SK-N-SH (cell line): ENCODE measurements at regions not wholly inside any gene's neighbourhood (a gene's known extent, or its start where the extent isn't known, plus 50 kb on each side); places are given as distances from the start of the nearest gene placed in this dataset.

Experiments used
- CTCF ChIA-PET: fragments of 300-600, 350-600 bp; formaldehyde crosslinking; extraction: SDS; loops from one replicate; lab custom pipeline; 2021; lab: Yijun Ruan, JAX
- POLR2A ChIA-PET: fragments of 350-600 bp; sonication (Branson Sonifier 250); formaldehyde crosslinking; extraction: SDS; loops from one replicate; lab custom pipeline; 2020; ENCODE audit warnings: antibody characterized with exemption, inconsistent platforms; lab: Yijun Ruan, JAX
- DNase-seq: peaks from one replicate; pipeline ENCODE4 v3.0.0; 2012
- H2AFZ ChIP-seq: fragments of 200-600 bp; sonication (generic); 2 replicates; pipeline ENCODE4 v1.8.1; 2016; ENCODE audit warnings: antibody characterized with exemption, mild to moderate bottlenecking, low read depth
- H3F3A ChIP-seq: fragments of 200-600 bp; sonication (generic); replicated peaks from 2 replicates; pipeline ENCODE3; 2016; ENCODE audit warnings: antibody characterized with exemption, mild to moderate bottlenecking; ENCODE audit not compliant: insufficient read depth
- H3K27ac ChIP-seq, 2 experiments: fragments of 200-500 bp in 1 of 2; fragments of 200-600 bp in 1 of 2; sonication (Bioruptor generic) in 1 of 2; sonication (generic), shearing (Covaris generic) in 1 of 2; 2 replicates each; pipeline versions ENCODE4 v1.5.1 to v1.6.1; 2014 to 2016; ENCODE audit warnings: low read depth in 2 of 2, inconsistent platforms in 1 of 2, low read length in 1 of 2, mild to moderate bottlenecking in 1 of 2, mixed read lengths in 1 of 2
- H3K27me3 ChIP-seq: fragments of 200-600 bp; sonication (generic), shearing (Covaris generic); 2 replicates; pipeline ENCODE4 v1.6.1; 2016; ENCODE audit warnings: mixed run types; ENCODE audit not compliant: insufficient read depth
- H3K36me3 ChIP-seq, 2 experiments: fragments of 200-500 bp in 1 of 2; fragments of 200-600 bp in 1 of 2; sonication (Bioruptor generic) in 1 of 2; sonication (generic) in 1 of 2; replicated peaks in 1 of 2; 2 replicates each; pipeline versions ENCODE3 to v1.5.1; 2014 to 2016; ENCODE audit warnings: low read length in 1 of 2, mild to moderate bottlenecking in 1 of 2; ENCODE audit not compliant: insufficient read depth in 2 of 2, control insufficient read depth in 1 of 2
- H3K4me1 ChIP-seq, 2 experiments: fragments of 200-500 bp in 1 of 2; fragments of 200-600 bp in 1 of 2; sonication (Bioruptor generic) in 1 of 2; sonication (generic), shearing (Covaris generic) in 1 of 2; 2 replicates each; pipeline versions ENCODE4 v1.5.1 to v1.6.1; 2014 to 2016; ENCODE audit warnings: low read depth in 1 of 2, low read length in 1 of 2, mixed run types in 1 of 2; ENCODE audit not compliant: insufficient read depth in 2 of 2, control insufficient read depth in 1 of 2
- H3K4me2 ChIP-seq: fragments of 200-600 bp; sonication (generic), shearing (Covaris generic); 2 replicates; pipeline ENCODE4 v1.6.1; 2017; ENCODE audit warnings: mixed run types
- H3K4me3 ChIP-seq, 2 experiments: fragments of 200-500 bp in 1 of 2; fragments of 200-600 bp in 1 of 2; sonication (Bioruptor generic) in 1 of 2; sonication (generic), shearing (Covaris generic) in 1 of 2; 2 replicates each; pipeline versions ENCODE4 v1.5.1 to v1.8.1; 2014 to 2016; ENCODE audit warnings: low read depth in 2 of 2, inconsistent platforms in 1 of 2, low read length in 1 of 2, mild to moderate bottlenecking in 1 of 2, mixed read lengths in 1 of 2, moderate library complexity in 1 of 2
- H3K79me2 ChIP-seq: fragments of 200-600 bp; sonication (generic); 2 replicates; pipeline ENCODE4 v1.8.1; 2017; ENCODE audit warnings: mild to moderate bottlenecking; ENCODE audit not compliant: insufficient read depth
- H3K9ac ChIP-seq: fragments of 200-600 bp; sonication (generic); 2 replicates; pipeline ENCODE4 v1.6.1; 2017; ENCODE audit warnings: mixed run types
- H3K9me2 ChIP-seq: fragments of 200-600 bp; sonication (generic); 2 replicates; pipeline ENCODE4 v1.6.1; 2017; ENCODE audit warnings: mixed run types
- H3K9me3 ChIP-seq: fragments of 200-600 bp; sonication (generic); 2 replicates; pipeline ENCODE4 v1.6.1; 2017; ENCODE audit warnings: mixed run types, mild to moderate bottlenecking, moderate library complexity
- H4K20me1 ChIP-seq: fragments of 200-600 bp; sonication (generic); 2 replicates; pipeline ENCODE4 v1.6.1; 2017; ENCODE audit warnings: mild to moderate bottlenecking, mixed run types; ENCODE audit not compliant: insufficient read depth
- CHD2 ChIP-seq: fragments of 150-350 bp; IDR thresholded peaks from 2 replicates; pipeline ENCODE4 v1.6.1; 2018; ENCODE audit warnings: low read length; ENCODE audit not compliant: partially characterized antibody
- EP300 ChIP-seq, 2 experiments: IDR thresholded peaks; 2 replicates each; pipeline versions ENCODE4 v1.4.0 to v1.6.1; 2012; ENCODE audit warnings: borderline replicate concordance in 1 of 2, low read depth in 1 of 2, low read length in 1 of 2
- EZH2phosphoT487 ChIP-seq: fragments of 200-600 bp; sonication (generic); IDR thresholded peaks from 2 replicates; pipeline ENCODE4 v1.6.1; 2017; ENCODE audit warnings: low read depth, mixed run types, mild to moderate bottlenecking, antibody characterized with exemption, moderate library complexity, borderline replicate concordance
- FOSL2 ChIP-seq: IDR thresholded peaks from 2 replicates; pipeline ENCODE4 v1.4.0; 2012; ENCODE audit warnings: low read depth, mild to moderate bottlenecking, moderate library complexity, borderline replicate concordance
- GABPA ChIP-seq: IDR thresholded peaks from 2 replicates; pipeline ENCODE4 v1.4.0; 2012; ENCODE audit warnings: low read depth, mild to moderate bottlenecking
- GATA2 ChIP-seq: sonication (generic); formaldehyde crosslinking; IDR thresholded peaks from 2 replicates; pipeline ENCODE4 v1.5.0; 2020; ENCODE audit warnings: mild to moderate bottlenecking, missing genetic modification reagents
- MEF2A ChIP-seq: IDR thresholded peaks from 2 replicates; pipeline ENCODE4 v1.4.0; 2012; ENCODE audit warnings: low read depth, borderline replicate concordance
- MXI1 ChIP-seq: IDR thresholded peaks from 2 replicates; pipeline ENCODE4 v1.6.1; 2012; ENCODE audit warnings: mild to moderate bottlenecking, low read depth, low read length, improper control_type of control experiment
- POLR2AphosphoS5 ChIP-seq: IDR thresholded peaks from 2 replicates; pipeline ENCODE4 v1.6.1; 2012; ENCODE audit warnings: low read depth, low read length
- RAD21 ChIP-seq: IDR thresholded peaks from 2 replicates; pipeline ENCODE4 v1.6.1; 2012; ENCODE audit warnings: mild to moderate bottlenecking, low read length
- RCOR1 ChIP-seq: fragments of 150-350 bp; IDR thresholded peaks from 2 replicates; pipeline ENCODE4 v1.6.1; 2017; ENCODE audit warnings: antibody characterized with exemption, low read length
- RFX5 ChIP-seq: IDR thresholded peaks from 2 replicates; pipeline ENCODE4 v1.6.1; 2012; ENCODE audit warnings: mild to moderate bottlenecking, improper control_type of control experiment, low read length
- SIN3A ChIP-seq: IDR thresholded peaks from 2 replicates; pipeline ENCODE4 v1.6.1; 2012; ENCODE audit warnings: low read depth, mild to moderate bottlenecking, low read length, moderate library complexity, borderline replicate concordance
- SMC3 ChIP-seq: IDR thresholded peaks from 2 replicates; pipeline ENCODE4 v1.6.1; 2012; ENCODE audit warnings: low read depth, low read length, improper control_type of control experiment
- TCF12 ChIP-seq: IDR thresholded peaks from 2 replicates; pipeline ENCODE4 v1.4.0; 2012
- TEAD4 ChIP-seq: IDR thresholded peaks from 2 replicates; pipeline ENCODE4 v1.4.0; 2012; ENCODE audit warnings: mild to moderate bottlenecking, borderline replicate concordance; ENCODE audit not compliant: insufficient read depth
- YY1 ChIP-seq: IDR thresholded peaks from 2 replicates; pipeline ENCODE4 v1.4.0; 2012; ENCODE audit warnings: low read depth, mild to moderate bottlenecking
- WGBS: methylation state at CpG from one replicate; pipeline ENCODE4 v1.1.6; 2017; ENCODE audit warnings: low lambda C conversion rate; 5-methylcytosine and 5-hydroxymethylcytosine counted together
- TF ChIP-seq, protein P1 (sequence below): IDR thresholded peaks from 2 replicates; pipeline ENCODE4; 2012
- TF ChIP-seq, protein P2 (sequence below): fragments of 150-350 bp; IDR thresholded peaks from 2 replicates; pipeline ENCODE4 v1.6.1; 2017; ENCODE audit warnings: antibody characterized with exemption, low read length, low read depth, borderline replicate concordance
- TF ChIP-seq, protein P3 (sequence below): fragments of 150-350 bp; IDR thresholded peaks from 2 replicates; pipeline ENCODE4 v1.6.1; 2016; ENCODE audit warnings: mild to moderate bottlenecking, low read depth, low read length
- TF ChIP-seq, protein P4 (sequence below): IDR thresholded peaks from 2 replicates; pipeline ENCODE4 v1.6.1; 2012; ENCODE audit warnings: mild to moderate bottlenecking, low read depth, low read length, moderate library complexity

DNA sequence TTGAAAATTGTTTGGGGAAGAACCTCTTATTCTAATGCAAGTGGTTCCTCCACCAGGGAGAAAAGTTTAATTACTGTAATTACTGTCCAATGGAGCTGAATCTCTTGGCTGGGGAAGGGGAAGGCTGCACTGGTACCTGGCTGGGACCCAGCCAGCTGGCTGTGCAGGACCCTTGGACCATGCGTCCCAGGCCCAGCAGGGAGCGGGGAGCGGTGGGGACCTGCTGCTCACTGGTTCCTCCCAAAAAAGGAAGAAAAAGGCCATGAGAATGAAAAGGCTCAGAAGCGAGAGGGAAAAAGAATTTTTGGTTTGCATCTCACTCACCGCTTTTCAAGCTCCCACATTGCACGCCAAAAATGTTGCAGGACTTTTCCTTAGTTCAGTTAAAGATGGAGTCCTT is 333.5 kb downstream of the FAM47B start:
- no peak for DNase-seq
- no peaks in the 10 kb centered on the region for H4K20me1 ChIP-seq
- H3K79me2 ChIP-seq, result no peaks in the 10 kb centered on the region
- ChIA-PET POLR2A (no interaction called here), CTCF (no interaction called here)
- H3K9me3 ChIP-seq, result no peaks in the 10 kb centered on the region
- H3K36me3 ChIP-seq, result no peaks in the 10 kb centered on the region
- WGBS, result 3% methylated on average over 6 of the region's 6 CpGs
- no peaks in the 10 kb centered on the region for H3K9me2 ChIP-seq
- H3F3A ChIP-seq, result no peaks in the 10 kb centered on the region
- no peak overlapping the region for H3K4me3 ChIP-seq
- no peak overlapping the region for H3K27ac ChIP-seq
- no peak overlapping the region for H2AFZ ChIP-seq
- no peaks in the 10 kb centered on the region for H3K4me1 ChIP-seq
- no peaks in the 10 kb centered on the region for H3K27me3 ChIP-seq
- no peak overlapping the region for H3K9ac ChIP-seq
- no peak for TF ChIP-seq TCF12
- no peak for TF ChIP-seq YY1
- no peak for TF ChIP-seq SIN3A
- TF ChIP-seq MXI1, result no peak
- TF ChIP-seq EZH2phosphoT487, result no peak
- TF ChIP-seq RAD21, result no peak
- TF ChIP-seq MEF2A, result no peak
- TF ChIP-seq, all 33 proteins: peak for 0
- H3K4me2 ChIP-seq, result no peak overlapping the region

DNA sequence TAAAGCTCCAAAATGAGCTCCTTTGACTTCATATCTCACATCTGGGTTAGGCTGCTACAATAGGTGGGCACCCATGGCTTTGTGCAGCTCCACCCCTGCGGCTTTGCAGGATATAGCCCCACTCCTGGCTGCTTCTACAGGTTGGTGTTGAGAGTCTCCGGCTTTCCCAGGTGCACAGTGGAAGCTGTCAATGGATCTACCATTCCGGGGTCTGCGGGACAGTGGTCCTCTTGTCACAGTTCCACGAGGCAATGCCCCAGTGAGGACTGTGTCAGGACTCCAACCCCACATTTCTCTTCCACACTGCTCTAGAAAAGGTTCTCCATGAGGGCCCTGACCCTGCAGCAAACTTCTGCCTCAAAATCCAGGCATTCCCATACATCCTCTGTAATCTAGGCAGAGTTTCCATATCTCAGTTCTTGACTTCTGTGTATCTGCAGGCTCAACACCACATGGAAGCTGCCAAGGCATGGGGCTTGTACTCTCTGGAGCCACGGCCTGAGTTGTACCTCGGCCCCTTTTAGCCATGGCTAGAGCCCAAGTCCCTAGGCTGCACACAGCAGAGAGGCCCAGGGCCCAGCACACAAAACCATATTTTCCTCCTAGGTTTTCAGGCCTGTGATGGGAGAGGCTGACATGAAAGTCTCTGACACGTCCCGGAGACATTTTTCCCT is 342.8 kb downstream of the FAM47B start:
- no peaks in the 10 kb centered on the region for H3K79me2 ChIP-seq
- 0% methylated on average over 7 of the region's 9 CpGs for WGBS
- H3K27ac ChIP-seq, result no peak overlapping the region
- TF ChIP-seq TCF12, result no peak
- TF ChIP-seq, protein P1, sequence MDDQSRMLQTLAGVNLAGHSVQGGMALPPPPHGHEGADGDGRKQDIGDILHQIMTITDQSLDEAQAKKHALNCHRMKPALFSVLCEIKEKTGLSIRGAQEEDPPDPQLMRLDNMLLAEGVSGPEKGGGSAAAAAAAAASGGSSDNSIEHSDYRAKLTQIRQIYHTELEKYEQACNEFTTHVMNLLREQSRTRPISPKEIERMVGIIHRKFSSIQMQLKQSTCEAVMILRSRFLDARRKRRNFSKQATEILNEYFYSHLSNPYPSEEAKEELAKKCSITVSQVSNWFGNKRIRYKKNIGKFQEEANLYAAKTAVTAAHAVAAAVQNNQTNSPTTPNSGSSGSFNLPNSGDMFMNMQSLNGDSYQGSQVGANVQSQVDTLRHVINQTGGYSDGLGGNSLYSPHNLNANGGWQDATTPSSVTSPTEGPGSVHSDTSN, result no peak
- no peak for TF ChIP-seq RFX5
- TF ChIP-seq POLR2AphosphoS5, result no peak
- no peak for TF ChIP-seq SMC3
- no peak for TF ChIP-seq CHD2
- no peak for TF ChIP-seq RAD21
- no peak for TF ChIP-seq EP300 (IDR thresholded peaks at IDR 0.05; ENCODE audit: borderline replicate concordance in 1 of 2, low read depth in 1 of 2, low read length in 1 of 2)
- TF ChIP-seq, protein P2, sequence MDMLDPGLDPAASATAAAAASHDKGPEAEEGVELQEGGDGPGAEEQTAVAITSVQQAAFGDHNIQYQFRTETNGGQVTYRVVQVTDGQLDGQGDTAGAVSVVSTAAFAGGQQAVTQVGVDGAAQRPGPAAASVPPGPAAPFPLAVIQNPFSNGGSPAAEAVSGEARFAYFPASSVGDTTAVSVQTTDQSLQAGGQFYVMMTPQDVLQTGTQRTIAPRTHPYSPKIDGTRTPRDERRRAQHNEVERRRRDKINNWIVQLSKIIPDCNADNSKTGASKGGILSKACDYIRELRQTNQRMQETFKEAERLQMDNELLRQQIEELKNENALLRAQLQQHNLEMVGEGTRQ, result no peak
- TF ChIP-seq, protein P3, sequence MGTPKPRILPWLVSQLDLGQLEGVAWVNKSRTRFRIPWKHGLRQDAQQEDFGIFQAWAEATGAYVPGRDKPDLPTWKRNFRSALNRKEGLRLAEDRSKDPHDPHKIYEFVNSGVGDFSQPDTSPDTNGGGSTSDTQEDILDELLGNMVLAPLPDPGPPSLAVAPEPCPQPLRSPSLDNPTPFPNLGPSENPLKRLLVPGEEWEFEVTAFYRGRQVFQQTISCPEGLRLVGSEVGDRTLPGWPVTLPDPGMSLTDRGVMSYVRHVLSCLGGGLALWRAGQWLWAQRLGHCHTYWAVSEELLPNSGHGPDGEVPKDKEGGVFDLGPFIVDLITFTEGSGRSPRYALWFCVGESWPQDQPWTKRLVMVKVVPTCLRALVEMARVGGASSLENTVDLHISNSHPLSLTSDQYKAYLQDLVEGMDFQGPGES, result no peak
- no peak for TF ChIP-seq TEAD4
- no peak for TF ChIP-seq RCOR1
- TF ChIP-seq FOSL2, result no peak
- TF ChIP-seq EZH2phosphoT487, result no peak
- no peak for TF ChIP-seq GABPA
- TF ChIP-seq YY1, result no peak
- TF ChIP-seq, protein P4, sequence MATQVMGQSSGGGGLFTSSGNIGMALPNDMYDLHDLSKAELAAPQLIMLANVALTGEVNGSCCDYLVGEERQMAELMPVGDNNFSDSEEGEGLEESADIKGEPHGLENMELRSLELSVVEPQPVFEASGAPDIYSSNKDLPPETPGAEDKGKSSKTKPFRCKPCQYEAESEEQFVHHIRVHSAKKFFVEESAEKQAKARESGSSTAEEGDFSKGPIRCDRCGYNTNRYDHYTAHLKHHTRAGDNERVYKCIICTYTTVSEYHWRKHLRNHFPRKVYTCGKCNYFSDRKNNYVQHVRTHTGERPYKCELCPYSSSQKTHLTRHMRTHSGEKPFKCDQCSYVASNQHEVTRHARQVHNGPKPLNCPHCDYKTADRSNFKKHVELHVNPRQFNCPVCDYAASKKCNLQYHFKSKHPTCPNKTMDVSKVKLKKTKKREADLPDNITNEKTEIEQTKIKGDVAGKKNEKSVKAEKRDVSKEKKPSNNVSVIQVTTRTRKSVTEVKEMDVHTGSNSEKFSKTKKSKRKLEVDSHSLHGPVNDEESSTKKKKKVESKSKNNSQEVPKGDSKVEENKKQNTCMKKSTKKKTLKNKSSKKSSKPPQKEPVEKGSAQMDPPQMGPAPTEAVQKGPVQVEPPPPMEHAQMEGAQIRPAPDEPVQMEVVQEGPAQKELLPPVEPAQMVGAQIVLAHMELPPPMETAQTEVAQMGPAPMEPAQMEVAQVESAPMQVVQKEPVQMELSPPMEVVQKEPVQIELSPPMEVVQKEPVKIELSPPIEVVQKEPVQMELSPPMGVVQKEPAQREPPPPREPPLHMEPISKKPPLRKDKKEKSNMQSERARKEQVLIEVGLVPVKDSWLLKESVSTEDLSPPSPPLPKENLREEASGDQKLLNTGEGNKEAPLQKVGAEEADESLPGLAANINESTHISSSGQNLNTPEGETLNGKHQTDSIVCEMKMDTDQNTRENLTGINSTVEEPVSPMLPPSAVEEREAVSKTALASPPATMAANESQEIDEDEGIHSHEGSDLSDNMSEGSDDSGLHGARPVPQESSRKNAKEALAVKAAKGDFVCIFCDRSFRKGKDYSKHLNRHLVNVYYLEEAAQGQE, result no peak
- TF ChIP-seq GATA2, result no peak
- TF ChIP-seq SIN3A, result no peak
- DNase-seq, result no peak
- H3K9ac ChIP-seq, result no peak overlapping the region
- no peak overlapping the region for H3K4me3 ChIP-seq
- no peaks in the 10 kb centered on the region for H3F3A ChIP-seq
- POLR2A ChIA-PET, result no interaction called here
- no peaks in the 10 kb centered on the region for H4K20me1 ChIP-seq
- no peak overlapping the region for H2AFZ ChIP-seq
- H3K4me2 ChIP-seq, result no peak overlapping the region
- CTCF ChIA-PET, result no interaction called here
- no peaks in the 10 kb centered on the region for H3K9me3 ChIP-seq
- no peaks in the 10 kb centered on the region for H3K27me3 ChIP-seq
- H3K4me1 ChIP-seq, result no peaks in the 10 kb centered on the region
- no peaks in the 10 kb centered on the region for H3K9me2 ChIP-seq
- H3K36me3 ChIP-seq, result no peaks in the 10 kb centered on the region
